A549 (cell line): ENCODE measurements at regions not wholly inside any gene's neighbourhood (a gene's known extent, or its start where the extent isn't known, plus 50 kb on each side); places are given as distances from the start of the nearest gene placed in this dataset.

Source experiments
- ATAC-seq, 2 experiments: fragments of 200-7000 bp in 1 of 2; fragments of >200 bp in 1 of 2; cut with Nextera tagmentation in 1 of 2; cut with Tn5 transposase in 1 of 2; 3 replicates each; pipeline versions ENCODE4 v1.8.0 to v1.9.1; 2018 to 2020; ENCODE audit warnings: mild to moderate bottlenecking in 1 of 2, moderate library complexity in 1 of 2
- CTCF ChIA-PET: fragments of 300-600 bp; sonication (Branson Sonifier 250); formaldehyde crosslinking; extraction: SDS; loops from one replicate; lab custom pipeline; 2021; ENCODE audit warnings: antibody characterized with exemption, inconsistent platforms; lab: Yijun Ruan, JAX
- POLR2A ChIA-PET: fragments of 350-600 bp; formaldehyde crosslinking; extraction: SDS; loops from one replicate; lab custom pipeline; 2021; ENCODE audit warnings: antibody characterized with exemption, inconsistent platforms; lab: Yijun Ruan, JAX
- DNase-seq, 2 experiments: peaks; one replicate each; pipeline versions ENCODE4 v3.0.0 to v3.0.0-alpha.2; 2011 to 2016; ENCODE audit warnings: low read depth in 1 of 2, low spot score in 1 of 2
- FAIRE-seq: peaks from 2 replicates; lab custom pipeline; 2011; peaks lifted over from hg19 to GRCh38; lab: Jason Lieb, UNC
- H3K27ac ChIP-seq, 2 experiments: fragments of >200 bp; sonication (Bioruptor Twin); formaldehyde crosslinking; 3 replicates each; pipeline ENCODE4 v1.5.1; 2016 to 2017
- H3K4me1 ChIP-seq: fragments of >200 bp; sonication (Bioruptor Twin); formaldehyde crosslinking; 3 replicates; pipeline ENCODE4 v1.6.1; 2016
- H3K4me2 ChIP-seq: fragments of >200 bp; sonication (Bioruptor Twin); formaldehyde crosslinking; 3 replicates; pipeline ENCODE4 v1.6.1; 2016
- H3K4me3 ChIP-seq: fragments of >200 bp; sonication (Bioruptor Twin); formaldehyde crosslinking; 3 replicates; pipeline ENCODE4 v1.5.1; 2016
- H3K9me3 ChIP-seq: fragments of >200 bp; sonication (Bioruptor Twin); formaldehyde crosslinking; 3 replicates; pipeline ENCODE4 v1.6.1; 2016
- CHD4 ChIP-seq: fragments of 200-600 bp; sonication (generic); IDR thresholded peaks from 2 replicates; pipeline ENCODE4 v1.6.1; 2016; ENCODE audit warnings: antibody characterized with exemption, mild to moderate bottlenecking, borderline replicate concordance
- EHMT2 ChIP-seq: fragments of 200-600 bp; sonication (generic); IDR thresholded peaks from 2 replicates; pipeline ENCODE4 v1.6.1; 2016; ENCODE audit warnings: antibody characterized with exemption, low read depth, mild to moderate bottlenecking, moderate library complexity
- EP300 ChIP-seq, 2 experiments: fragments of >200 bp; sonication (Bioruptor Twin); formaldehyde crosslinking; IDR thresholded peaks; 2 replicates in 1 of 2; 3 replicates in 1 of 2; pipeline ENCODE4 v1.6.1; 2016 to 2017
- ESRRA ChIP-seq: fragments of 150-350 bp; IDR thresholded peaks from 2 replicates; pipeline ENCODE4 v1.6.1; 2014; ENCODE audit warnings: mild to moderate bottlenecking, low read length, borderline replicate concordance
- HDAC2 ChIP-seq: fragments of 200-600 bp; sonication (generic); IDR thresholded peaks from 2 replicates; pipeline ENCODE4 v1.6.1; 2016
- HEYL ChIP-seq: fragments of 250-450 bp; sonication (Bioruptor Pico); IDR thresholded peaks from 2 replicates; pipeline ENCODE4 v1.8.0; 2021; ENCODE audit warnings: mild to moderate bottlenecking, moderate library complexity
- JUNB ChIP-seq: fragments of >200 bp; sonication (Bioruptor Twin); formaldehyde crosslinking; IDR thresholded peaks from 2 replicates; pipeline ENCODE4 v1.6.1; 2016
- MAZ ChIP-seq: fragments of 150-350 bp; IDR thresholded peaks from 2 replicates; pipeline ENCODE4 v1.6.1; 2014; ENCODE audit warnings: antibody characterized with exemption, low read depth, low read length, borderline replicate concordance
- MYC ChIP-seq: IDR thresholded peaks from 2 replicates; pipeline ENCODE4 v1.6.1; 2012; ENCODE audit warnings: mild to moderate bottlenecking, inconsistent platforms, low read length, improper control_type of control experiment, borderline replicate concordance
- NPAS2 ChIP-seq: fragments of 250-450 bp; sonication (Bioruptor Pico); IDR thresholded peaks from 2 replicates; pipeline ENCODE4 v1.8.0; 2022; ENCODE audit warnings: mild to moderate bottlenecking, moderate library complexity, borderline replicate concordance
- NR3C1 ChIP-seq: fragments of >200 bp; sonication (Bioruptor Twin); formaldehyde crosslinking; IDR thresholded peaks from 3 replicates; pipeline ENCODE4 v1.6.1; 2017
- RARB ChIP-seq: fragments of 250-450 bp; sonication (Bioruptor Pico); IDR thresholded peaks from 2 replicates; pipeline ENCODE4 v1.8.0; 2021; ENCODE audit warnings: mild to moderate bottlenecking, moderate library complexity
- WGBS: methylation state at CpG from one replicate; pipeline ENCODE4 v1.1.6; 2017; ENCODE audit errors: missing lambda C conversion rate; 5-methylcytosine and 5-hydroxymethylcytosine counted together
- TF ChIP-seq, protein P1 (sequence below): fragments of 150-350 bp; IDR thresholded peaks from 2 replicates; pipeline ENCODE4 v1.6.1; 2014; ENCODE audit warnings: low read depth, mild to moderate bottlenecking, low read length
- TF ChIP-seq, protein P2 (sequence below): fragments of 250-450 bp; sonication (Bioruptor Pico); IDR thresholded peaks from 2 replicates; pipeline ENCODE4 v1.5.0; 2021; ENCODE audit warnings: mild to moderate bottlenecking, moderate library complexity, borderline replicate concordance
- TF ChIP-seq, protein P3 (sequence below): fragments of 200-600 bp; sonication (generic); IDR thresholded peaks from 2 replicates; pipeline ENCODE4 v1.6.1; 2016; ENCODE audit warnings: antibody characterized with exemption, mild to moderate bottlenecking, moderate library complexity
- TF ChIP-seq, protein P4 (sequence below): fragments of 450-650 bp; IDR thresholded peaks from 2 replicates; pipeline ENCODE4 v1.6.1; 2014; ENCODE audit warnings: antibody characterized with exemption
- TF ChIP-seq, protein P5 (sequence below): fragments of >200 bp; sonication (Bioruptor Twin); formaldehyde crosslinking; IDR thresholded peaks from 3 replicates; pipeline ENCODE4 v1.5.1; 2016

DNA sequence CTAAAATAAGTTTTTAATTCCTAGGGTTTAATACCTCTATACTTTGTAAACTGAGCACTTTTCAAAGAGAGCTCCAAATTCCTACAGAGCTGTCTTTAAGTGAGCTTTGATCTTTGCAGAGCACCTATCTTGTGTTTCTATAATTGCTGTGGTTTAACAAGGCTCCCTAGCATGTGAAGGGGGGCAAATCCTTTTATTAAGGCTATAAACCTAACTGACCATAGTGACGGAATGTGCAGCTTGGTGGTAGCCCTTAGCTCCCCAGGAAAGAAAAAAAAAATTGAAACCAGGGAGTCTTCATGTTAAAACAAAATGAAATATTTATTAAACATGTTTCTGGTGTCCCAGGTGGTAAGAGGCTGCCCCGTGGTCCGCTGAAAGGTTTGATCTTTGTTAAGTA, 78.6 kb upstream of the ETAA1 start:
- H3K4me2 ChIP-seq = no peak overlapping the region
- peaks cover 5% of the 10 kb centered on the region; the same call in 1 of the 3 replicates for H3K4me1 ChIP-seq
- CTCF ChIA-PET = interaction anchor here (1.0 to 1.7 kb wide), 4 partner anchors 24 to 731 kb away, joined by 3 to 4 read pairs (median 4); no protein-coding TSS in a partner anchor
- H3K9me3 ChIP-seq = no peaks in the 10 kb centered on the region
- no peak for TF ChIP-seq ESRRA
- TF ChIP-seq, protein P1, sequence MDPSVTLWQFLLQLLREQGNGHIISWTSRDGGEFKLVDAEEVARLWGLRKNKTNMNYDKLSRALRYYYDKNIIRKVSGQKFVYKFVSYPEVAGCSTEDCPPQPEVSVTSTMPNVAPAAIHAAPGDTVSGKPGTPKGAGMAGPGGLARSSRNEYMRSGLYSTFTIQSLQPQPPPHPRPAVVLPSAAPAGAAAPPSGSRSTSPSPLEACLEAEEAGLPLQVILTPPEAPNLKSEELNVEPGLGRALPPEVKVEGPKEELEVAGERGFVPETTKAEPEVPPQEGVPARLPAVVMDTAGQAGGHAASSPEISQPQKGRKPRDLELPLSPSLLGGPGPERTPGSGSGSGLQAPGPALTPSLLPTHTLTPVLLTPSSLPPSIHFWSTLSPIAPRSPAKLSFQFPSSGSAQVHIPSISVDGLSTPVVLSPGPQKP = no peak
- no peak for TF ChIP-seq JUNB
- no peak for TF ChIP-seq EP300 (IDR thresholded peaks at IDR 0.05)
- no peak for TF ChIP-seq EHMT2
- TF ChIP-seq, protein P2, sequence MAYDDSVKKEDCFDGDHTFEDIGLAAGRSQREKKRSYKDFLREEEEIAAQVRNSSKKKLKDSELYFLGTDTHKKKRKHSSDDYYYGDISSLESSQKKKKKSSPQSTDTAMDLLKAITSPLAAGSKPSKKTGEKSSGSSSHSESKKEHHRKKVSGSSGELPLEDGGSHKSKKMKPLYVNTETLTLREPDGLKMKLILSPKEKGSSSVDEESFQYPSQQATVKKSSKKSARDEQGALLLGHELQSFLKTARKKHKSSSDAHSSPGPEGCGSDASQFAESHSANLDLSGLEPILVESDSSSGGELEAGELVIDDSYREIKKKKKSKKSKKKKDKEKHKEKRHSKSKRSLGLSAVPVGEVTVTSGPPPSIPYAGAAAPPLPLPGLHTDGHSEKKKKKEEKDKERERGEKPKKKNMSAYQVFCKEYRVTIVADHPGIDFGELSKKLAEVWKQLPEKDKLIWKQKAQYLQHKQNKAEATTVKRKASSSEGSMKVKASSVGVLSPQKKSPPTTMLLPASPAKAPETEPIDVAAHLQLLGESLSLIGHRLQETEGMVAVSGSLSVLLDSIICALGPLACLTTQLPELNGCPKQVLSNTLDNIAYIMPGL (CRISPR knock-in tag) = no peak
- TF ChIP-seq MAZ = no peak
- TF ChIP-seq NR3C1 = no peak
- TF ChIP-seq HEYL (CRISPR knock-in tag) = no peak
- no peak for TF ChIP-seq MYC
- no peak for TF ChIP-seq NPAS2 (CRISPR knock-in tag)
- TF ChIP-seq, protein P3, sequence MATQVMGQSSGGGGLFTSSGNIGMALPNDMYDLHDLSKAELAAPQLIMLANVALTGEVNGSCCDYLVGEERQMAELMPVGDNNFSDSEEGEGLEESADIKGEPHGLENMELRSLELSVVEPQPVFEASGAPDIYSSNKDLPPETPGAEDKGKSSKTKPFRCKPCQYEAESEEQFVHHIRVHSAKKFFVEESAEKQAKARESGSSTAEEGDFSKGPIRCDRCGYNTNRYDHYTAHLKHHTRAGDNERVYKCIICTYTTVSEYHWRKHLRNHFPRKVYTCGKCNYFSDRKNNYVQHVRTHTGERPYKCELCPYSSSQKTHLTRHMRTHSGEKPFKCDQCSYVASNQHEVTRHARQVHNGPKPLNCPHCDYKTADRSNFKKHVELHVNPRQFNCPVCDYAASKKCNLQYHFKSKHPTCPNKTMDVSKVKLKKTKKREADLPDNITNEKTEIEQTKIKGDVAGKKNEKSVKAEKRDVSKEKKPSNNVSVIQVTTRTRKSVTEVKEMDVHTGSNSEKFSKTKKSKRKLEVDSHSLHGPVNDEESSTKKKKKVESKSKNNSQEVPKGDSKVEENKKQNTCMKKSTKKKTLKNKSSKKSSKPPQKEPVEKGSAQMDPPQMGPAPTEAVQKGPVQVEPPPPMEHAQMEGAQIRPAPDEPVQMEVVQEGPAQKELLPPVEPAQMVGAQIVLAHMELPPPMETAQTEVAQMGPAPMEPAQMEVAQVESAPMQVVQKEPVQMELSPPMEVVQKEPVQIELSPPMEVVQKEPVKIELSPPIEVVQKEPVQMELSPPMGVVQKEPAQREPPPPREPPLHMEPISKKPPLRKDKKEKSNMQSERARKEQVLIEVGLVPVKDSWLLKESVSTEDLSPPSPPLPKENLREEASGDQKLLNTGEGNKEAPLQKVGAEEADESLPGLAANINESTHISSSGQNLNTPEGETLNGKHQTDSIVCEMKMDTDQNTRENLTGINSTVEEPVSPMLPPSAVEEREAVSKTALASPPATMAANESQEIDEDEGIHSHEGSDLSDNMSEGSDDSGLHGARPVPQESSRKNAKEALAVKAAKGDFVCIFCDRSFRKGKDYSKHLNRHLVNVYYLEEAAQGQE = no peak
- TF ChIP-seq, protein P4, sequence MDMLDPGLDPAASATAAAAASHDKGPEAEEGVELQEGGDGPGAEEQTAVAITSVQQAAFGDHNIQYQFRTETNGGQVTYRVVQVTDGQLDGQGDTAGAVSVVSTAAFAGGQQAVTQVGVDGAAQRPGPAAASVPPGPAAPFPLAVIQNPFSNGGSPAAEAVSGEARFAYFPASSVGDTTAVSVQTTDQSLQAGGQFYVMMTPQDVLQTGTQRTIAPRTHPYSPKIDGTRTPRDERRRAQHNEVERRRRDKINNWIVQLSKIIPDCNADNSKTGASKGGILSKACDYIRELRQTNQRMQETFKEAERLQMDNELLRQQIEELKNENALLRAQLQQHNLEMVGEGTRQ = no peak
- POLR2A ChIA-PET = no interaction called here
- FAIRE-seq (no peak), DNase-seq (no peak), ATAC-seq (no peak)
- no peak overlapping the region for H3K4me3 ChIP-seq
- 62% methylated on average over 3 of the region's 3 CpGs for WGBS
- no peak overlapping the region for H3K27ac ChIP-seq

DNA sequence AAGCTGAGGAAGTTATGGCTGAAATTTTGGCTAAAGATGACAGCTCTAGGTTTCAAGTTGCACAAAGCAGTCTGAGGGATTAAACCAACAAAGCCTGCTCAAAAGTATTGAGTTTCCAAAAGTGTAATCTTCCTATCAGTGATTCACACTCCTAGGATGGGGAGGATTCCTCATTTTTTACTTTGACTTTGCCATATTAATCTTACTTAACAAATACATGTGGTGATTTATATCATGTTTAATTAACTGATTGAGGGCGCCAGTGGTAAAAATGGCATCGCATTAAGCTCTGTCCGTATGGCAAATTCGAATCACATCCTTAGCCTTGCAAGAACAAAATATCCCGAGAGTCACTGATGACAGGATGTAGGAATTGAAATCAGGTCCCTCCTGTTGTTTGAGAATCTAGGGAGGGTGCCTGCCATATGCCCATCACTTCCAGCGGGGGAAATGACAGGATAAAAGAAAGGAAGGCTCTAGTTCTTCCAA, 78.1 kb upstream of the ETAA1 start:
- H3K27ac ChIP-seq = no peak overlapping the region
- FAIRE-seq (no peak), DNase-seq (no peak), ATAC-seq (no peak)
- POLR2A ChIA-PET = no interaction called here
- no peak overlapping the region for H3K4me2 ChIP-seq
- CTCF ChIA-PET = interaction anchor here (0.6 to 1.3 kb wide), 3 partner anchors 332 to 744 kb away, joined by 3 to 4 read pairs (median 3); no protein-coding TSS in a partner anchor
- 74% methylated on average over 6 of the region's 6 CpGs for WGBS
- TF ChIP-seq CHD4 (no peak), HDAC2 (no peak), MYC (no peak), RARB (CRISPR knock-in tag) (no peak)
- TF ChIP-seq, protein P5, sequence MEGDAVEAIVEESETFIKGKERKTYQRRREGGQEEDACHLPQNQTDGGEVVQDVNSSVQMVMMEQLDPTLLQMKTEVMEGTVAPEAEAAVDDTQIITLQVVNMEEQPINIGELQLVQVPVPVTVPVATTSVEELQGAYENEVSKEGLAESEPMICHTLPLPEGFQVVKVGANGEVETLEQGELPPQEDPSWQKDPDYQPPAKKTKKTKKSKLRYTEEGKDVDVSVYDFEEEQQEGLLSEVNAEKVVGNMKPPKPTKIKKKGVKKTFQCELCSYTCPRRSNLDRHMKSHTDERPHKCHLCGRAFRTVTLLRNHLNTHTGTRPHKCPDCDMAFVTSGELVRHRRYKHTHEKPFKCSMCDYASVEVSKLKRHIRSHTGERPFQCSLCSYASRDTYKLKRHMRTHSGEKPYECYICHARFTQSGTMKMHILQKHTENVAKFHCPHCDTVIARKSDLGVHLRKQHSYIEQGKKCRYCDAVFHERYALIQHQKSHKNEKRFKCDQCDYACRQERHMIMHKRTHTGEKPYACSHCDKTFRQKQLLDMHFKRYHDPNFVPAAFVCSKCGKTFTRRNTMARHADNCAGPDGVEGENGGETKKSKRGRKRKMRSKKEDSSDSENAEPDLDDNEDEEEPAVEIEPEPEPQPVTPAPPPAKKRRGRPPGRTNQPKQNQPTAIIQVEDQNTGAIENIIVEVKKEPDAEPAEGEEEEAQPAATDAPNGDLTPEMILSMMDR = no peak
- H3K9me3 ChIP-seq = no peaks in the 10 kb centered on the region
- H3K4me1 ChIP-seq = peaks cover 5% of the 10 kb centered on the region; the same call in 1 of the 3 replicates
- no peak overlapping the region for H3K4me3 ChIP-seq
